ENCODE measurements at regions not wholly inside any gene's neighbourhood (a gene's known extent, or its start where the extent isn't known, plus 50 kb on each side); places are given as distances from the start of the nearest gene placed in this dataset.

- Histone ChIP-seq H2AFZ (ENCODE audit: low read length) (no peak overlapping the region), H3K9me2 (replicated peaks; ENCODE audit: low read length) (no peaks in the 10 kb centered on the region), H3K4me3 (ENCODE audit: low read length) (no peak overlapping the region), H4K20me1 (ENCODE audit: low read length) (no peaks in the 10 kb centered on the region), H3F3A (ENCODE audit: low read length, unreplicated experiment) (no peaks in the 10 kb centered on the region), H3K4me1 (ENCODE audit: insufficient read depth, low read length) (no peaks in the 10 kb centered on the region), H3K9me3 (ENCODE audit: low read length) (no peaks in the 10 kb centered on the region), H3K4me2 (ENCODE audit: low read length) (no peak overlapping the region), H3K9ac (ENCODE audit: low read length) (no peak overlapping the region), H3K79me2 (ENCODE audit: low read length) (no peaks in the 10 kb centered on the region), H3K27me3 (ENCODE audit: low read length) (no peaks in the 10 kb centered on the region), H3K27ac (ENCODE audit: low read length) (no peak overlapping the region), H3K36me3 (ENCODE audit: low read depth, low read length) (no peaks in the 10 kb centered on the region)
- BruUV-seq (replicated peaks) = no TSS peak
- ChIA-PET CTCF (no interaction called here), POLR2A (ENCODE audit: unreplicated experiment) (no interaction called here)
- intact Hi-C loops (cut with micrococcal nuclease) = no loop called here
- ATAC-seq = no peak
- DNase-seq = no peak
- no peak for TF ChIP-seq EZH2 (IDR thresholded peaks at IDR 0.05; ENCODE audit: low read length, unreplicated experiment)
Observed at GRCh38 chr13:54912367-54912766, 1883.8 kb downstream of the OLFM4 start.

GRCh38 chr13:54913668-54914067, 1885.1 kb downstream of the OLFM4 start:
- no peak overlapping the region for H2AFZ ChIP-seq (ENCODE audit: low read length)

GRCh38 chr13:54927538-54927937, 1898.9 kb downstream of the OLFM4 start:
- Histone ChIP-seq H3K27me3 (ENCODE audit: low read length) (no peaks in the 10 kb centered on the region), H3K4me2 (ENCODE audit: low read length) (no peak overlapping the region), H3K9me2 (replicated peaks; ENCODE audit: low read length) (no peaks in the 10 kb centered on the region), H3K79me2 (ENCODE audit: low read length) (no peaks in the 10 kb centered on the region), H3K4me3 (ENCODE audit: low read length) (no peak overlapping the region), H2AFZ (ENCODE audit: low read length) (no peak overlapping the region), H3K9me3 (ENCODE audit: low read length) (no peaks in the 10 kb centered on the region), H3K27ac (ENCODE audit: low read length) (no peak overlapping the region), H3K4me1 (ENCODE audit: insufficient read depth, low read length) (no peaks in the 10 kb centered on the region), H4K20me1 (ENCODE audit: low read length) (no peaks in the 10 kb centered on the region), H3K9ac (ENCODE audit: low read length) (no peak overlapping the region), H3K36me3 (ENCODE audit: low read depth, low read length) (no peaks in the 10 kb centered on the region), H3F3A (ENCODE audit: low read length, unreplicated experiment) (no peaks in the 10 kb centered on the region)
- DNase-seq (no peak), ATAC-seq (no peak)
- no TSS peak for BruUV-seq (replicated peaks)
- TF ChIP-seq EZH2phosphoT487 (IDR thresholded peaks at IDR 0.05; ENCODE audit: borderline replicate concordance, low read length) (no peak), CTCF (conservative IDR thresholded peaks at IDR 0.05; ENCODE audit: low read depth, low read length) (no peak), EZH2 (IDR thresholded peaks at IDR 0.05; ENCODE audit: low read length, unreplicated experiment) (no peak)
- CTCF ChIA-PET = interaction anchor here (0.6 kb wide), 1 partner anchor 22 kb away, joined by 4 read pairs; no protein-coding TSS in a partner anchor
- intact Hi-C loops (cut with micrococcal nuclease) = no loop called here
- POLR2A ChIA-PET (ENCODE audit: unreplicated experiment) = no interaction called here

More at GRCh38 chr13:54913668-54914067, 1885.1 kb downstream of the OLFM4 start:
- Histone ChIP-seq H3K27me3 (ENCODE audit: low read length) (no peaks in the 10 kb centered on the region), H4K20me1 (ENCODE audit: low read length) (no peaks in the 10 kb centered on the region), H3K4me2 (ENCODE audit: low read length) (no peak overlapping the region), H3K4me1 (ENCODE audit: insufficient read depth, low read length) (no peaks in the 10 kb centered on the region), H3K79me2 (ENCODE audit: low read length) (no peaks in the 10 kb centered on the region), H3K36me3 (ENCODE audit: low read depth, low read length) (no peaks in the 10 kb centered on the region), H3K9ac (ENCODE audit: low read length) (no peak overlapping the region), H3K9me3 (ENCODE audit: low read length) (no peaks in the 10 kb centered on the region), H3K4me3 (ENCODE audit: low read length) (no peak overlapping the region), H3K27ac (ENCODE audit: low read length) (no peak overlapping the region), H3K9me2 (replicated peaks; ENCODE audit: low read length) (no peaks in the 10 kb centered on the region), H3F3A (ENCODE audit: low read length, unreplicated experiment) (no peaks in the 10 kb centered on the region)
- BruUV-seq (replicated peaks) = no TSS peak
- CTCF ChIA-PET = no interaction called here
- DNase-seq (no peak), ATAC-seq (no peak)
- TF ChIP-seq CTCF (conservative IDR thresholded peaks at IDR 0.05; ENCODE audit: low read depth, low read length) (no peak), EZH2 (IDR thresholded peaks at IDR 0.05; ENCODE audit: low read length, unreplicated experiment) (no peak), EZH2phosphoT487 (IDR thresholded peaks at IDR 0.05; ENCODE audit: borderline replicate concordance, low read length) (no peak)
- POLR2A ChIA-PET (ENCODE audit: unreplicated experiment) = no interaction called here
- intact Hi-C loops (cut with micrococcal nuclease) = no loop called here

Measured in PC-3 (cell line).